ENCODE measurements at regions not wholly inside any gene's neighbourhood (a gene's known extent, or its start where the extent isn't known, plus 50 kb on each side); places are given as distances from the start of the nearest gene placed in this dataset.

- TF ChIP-seq CTCF (IDR thresholded peaks at IDR 0.05; ENCODE audit: insufficient read depth, low read length, poor library complexity, severe bottlenecking) (no peak), EZH2phosphoT487 (conservative IDR thresholded peaks at IDR 0.05; ENCODE audit: low read length) (no peak)
These were observed 221.5 kb upstream of the RPL34 start for GRCh38 chr4:108398836-108399235.

Data from SU-DHL-6 (cell line).